ENCODE measurements at regions not wholly inside any gene's neighbourhood (a gene's known extent, or its start where the extent isn't known, plus 50 kb on each side); places are given as distances from the start of the nearest gene placed in this dataset.

- H3K9me3 ChIP-seq, result no peaks in the 10 kb centered on the region
- no peaks in the 10 kb centered on the region for H3K27me3 ChIP-seq
- H3K4me1 ChIP-seq, result no peaks in the 10 kb centered on the region
- no peak overlapping the region for H3K27ac ChIP-seq
- H3K36me3 ChIP-seq, result no peaks in the 10 kb centered on the region
- H3K4me3 ChIP-seq, result no peak overlapping the region
- no peak for TF ChIP-seq CTCF (IDR thresholded peaks at IDR 0.05)
- DNase-seq (no peak), ATAC-seq (no peak)
- intact Hi-C loops (cut with DNase I), result no loop called here
Measured at GRCh38 chr13:70502944-70503343, 394.7 kb upstream of the KLHL1 start.

GRCh38 chr13:70490320-70490935 lies 382.2 kb upstream of the KLHL1 start:
- Histone ChIP-seq H3K36me3 (no peaks in the 10 kb centered on the region), H3K4me3 (no peak overlapping the region), H3K4me1 (no peaks in the 10 kb centered on the region), H3K27me3 (no peaks in the 10 kb centered on the region), H3K27ac (no peak overlapping the region), H3K9me3 (peaks cover 3% of the 10 kb centered on the region)
- DNase-seq, result peak; percentile 16
- no peak for ATAC-seq
- intact Hi-C loops (cut with DNase I), result no loop called here
- no peak for TF ChIP-seq CTCF (IDR thresholded peaks at IDR 0.05)

- no peak for DNase-seq
- no peak for ATAC-seq
- intact Hi-C loops (cut with DNase I), result no loop called here
- no peaks in the 10 kb centered on the region for H3K9me3 ChIP-seq
- H3K36me3 ChIP-seq, result no peaks in the 10 kb centered on the region
- H3K4me1 ChIP-seq, result no peaks in the 10 kb centered on the region
- H3K27ac ChIP-seq, result no peak overlapping the region
- H3K4me3 ChIP-seq, result no peak overlapping the region
- H3K27me3 ChIP-seq, result no peaks in the 10 kb centered on the region
- TF ChIP-seq CTCF (IDR thresholded peaks at IDR 0.05), result no peak
Measured at GRCh38 chr13:70484931-70485330, 376.7 kb upstream of the KLHL1 start.

GRCh38 chr13:70483599-70484276 lies 375.5 kb upstream of the KLHL1 start:
- H3K27me3 ChIP-seq, result no peaks in the 10 kb centered on the region
- ATAC-seq, result no peak
- TF ChIP-seq CTCF (IDR thresholded peaks at IDR 0.05), result no peak
- no peak for DNase-seq
- intact Hi-C loops (cut with DNase I), result no loop called here
- H3K27ac ChIP-seq, result no peak overlapping the region
- H3K4me1 ChIP-seq, result no peaks in the 10 kb centered on the region
- H3K4me3 ChIP-seq, result no peak overlapping the region
- H3K36me3 ChIP-seq, result no peaks in the 10 kb centered on the region
- no peaks in the 10 kb centered on the region for H3K9me3 ChIP-seq

- intact Hi-C loops (cut with DNase I), result no loop called here
- H3K4me1 ChIP-seq, result no peaks in the 10 kb centered on the region
Measured at GRCh38 chr13:70473907-70474306, 365.7 kb upstream of the KLHL1 start.

More at GRCh38 chr13:70473907-70474306, 365.7 kb upstream of the KLHL1 start:
- ATAC-seq (no peak), DNase-seq (no peak)
- TF ChIP-seq CTCF (IDR thresholded peaks at IDR 0.05), result no peak
- Histone ChIP-seq H3K36me3 (no peaks in the 10 kb centered on the region), H3K9me3 (no peaks in the 10 kb centered on the region), H3K27me3 (no peaks in the 10 kb centered on the region), H3K4me3 (no peak overlapping the region), H3K27ac (no peak overlapping the region)

Data from upper lobe of right lung (tissue), 1 donor.